Fibroblast of mammary gland (primary cell): ENCODE measurements at regions not wholly inside any gene's neighbourhood (a gene's known extent, or its start where the extent isn't known, plus 50 kb on each side); places are given as distances from the start of the nearest gene placed in this dataset.
A peak's percentile ranks its signal among the peaks of the same experiment; 100 is the strongest.

Source experiments
- DNase-seq: peaks from one replicate; pipeline ENCODE4 v3.0.0-alpha.2; 2010; ENCODE audit warnings: low read depth
- H3K4me3 ChIP-seq: 2 replicates; pipeline ENCODE4 v1.5.1; 2011; ENCODE audit warnings: low read depth, mild to moderate bottlenecking, low read length, moderate library complexity; ENCODE audit not compliant: control insufficient read depth
- TF ChIP-seq, protein P1 (sequence below): conservative IDR thresholded peaks from 2 replicates; pipeline ENCODE4 v1.5.1; 2011; ENCODE audit warnings: low read depth, low read length, inconsistent platforms; ENCODE audit not compliant: control insufficient read depth, insufficient read depth

DNA sequence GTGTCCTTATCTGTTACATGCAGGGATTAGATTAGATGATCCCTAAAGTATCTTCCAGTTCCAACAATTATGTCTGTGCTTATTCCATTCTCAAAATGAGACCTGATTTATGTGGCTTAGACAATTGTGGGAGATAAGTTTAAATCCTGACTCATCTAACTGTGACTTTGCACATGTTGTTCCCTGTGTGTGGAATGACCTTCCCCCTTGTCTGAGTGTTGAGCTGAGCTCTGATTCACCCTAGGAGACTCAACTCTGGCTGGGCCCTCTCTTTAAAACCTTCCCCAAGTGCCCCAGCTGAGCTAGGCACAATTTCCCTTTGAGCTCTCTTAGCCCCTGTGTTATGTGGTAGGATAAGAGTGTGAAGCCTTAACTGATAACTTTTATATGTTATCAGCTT, 118.9 kb upstream of the ELL2 start:
- TF ChIP-seq, protein P1, sequence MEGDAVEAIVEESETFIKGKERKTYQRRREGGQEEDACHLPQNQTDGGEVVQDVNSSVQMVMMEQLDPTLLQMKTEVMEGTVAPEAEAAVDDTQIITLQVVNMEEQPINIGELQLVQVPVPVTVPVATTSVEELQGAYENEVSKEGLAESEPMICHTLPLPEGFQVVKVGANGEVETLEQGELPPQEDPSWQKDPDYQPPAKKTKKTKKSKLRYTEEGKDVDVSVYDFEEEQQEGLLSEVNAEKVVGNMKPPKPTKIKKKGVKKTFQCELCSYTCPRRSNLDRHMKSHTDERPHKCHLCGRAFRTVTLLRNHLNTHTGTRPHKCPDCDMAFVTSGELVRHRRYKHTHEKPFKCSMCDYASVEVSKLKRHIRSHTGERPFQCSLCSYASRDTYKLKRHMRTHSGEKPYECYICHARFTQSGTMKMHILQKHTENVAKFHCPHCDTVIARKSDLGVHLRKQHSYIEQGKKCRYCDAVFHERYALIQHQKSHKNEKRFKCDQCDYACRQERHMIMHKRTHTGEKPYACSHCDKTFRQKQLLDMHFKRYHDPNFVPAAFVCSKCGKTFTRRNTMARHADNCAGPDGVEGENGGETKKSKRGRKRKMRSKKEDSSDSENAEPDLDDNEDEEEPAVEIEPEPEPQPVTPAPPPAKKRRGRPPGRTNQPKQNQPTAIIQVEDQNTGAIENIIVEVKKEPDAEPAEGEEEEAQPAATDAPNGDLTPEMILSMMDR = no peak
- no peak overlapping the region for H3K4me3 ChIP-seq
- DNase-seq = peak; percentile 94

DNA sequence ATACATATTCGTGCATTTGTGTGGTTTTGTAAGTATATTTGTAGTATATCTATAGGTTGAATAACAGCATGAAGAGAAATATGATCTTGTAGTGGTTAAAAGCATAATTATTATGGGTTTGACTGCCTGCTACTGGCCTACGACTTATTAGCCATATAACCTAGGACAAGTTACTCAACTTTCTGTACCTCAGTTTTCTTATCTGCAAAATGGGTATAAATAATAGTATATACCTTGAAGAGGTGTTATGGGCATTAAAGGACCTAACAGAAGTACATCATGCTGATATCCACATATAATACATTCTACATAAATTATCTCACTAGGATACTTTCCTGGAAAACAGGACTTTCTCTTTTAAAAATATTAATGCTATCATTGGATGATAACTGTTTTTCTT, 118.3 kb upstream of the ELL2 start:
- no peak overlapping the region for H3K4me3 ChIP-seq
- TF ChIP-seq, protein P1 = no peak
- no peak for DNase-seq

DNA sequence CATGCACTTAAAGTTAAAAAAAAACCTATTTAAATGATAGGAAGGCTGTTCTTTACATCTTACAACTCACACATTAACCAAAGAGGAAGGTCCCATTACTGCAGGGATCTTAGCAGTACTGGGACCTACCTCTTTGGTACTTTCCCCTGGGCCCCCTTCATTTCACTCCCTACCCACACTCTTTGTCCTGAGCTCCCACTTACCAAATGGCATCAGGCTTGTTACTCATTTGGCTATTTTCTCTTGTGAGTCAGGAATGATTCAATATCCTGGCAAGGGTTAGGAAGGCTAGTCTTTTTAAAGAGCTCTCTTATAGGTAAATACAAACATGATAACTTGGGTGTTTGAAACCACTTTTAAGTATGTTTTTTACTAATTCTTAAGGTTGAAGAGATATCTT, 117.4 kb upstream of the ELL2 start:
- DNase-seq = peak; percentile 97
- H3K4me3 ChIP-seq = no peak overlapping the region
- TF ChIP-seq, protein P1 = no peak

DNA sequence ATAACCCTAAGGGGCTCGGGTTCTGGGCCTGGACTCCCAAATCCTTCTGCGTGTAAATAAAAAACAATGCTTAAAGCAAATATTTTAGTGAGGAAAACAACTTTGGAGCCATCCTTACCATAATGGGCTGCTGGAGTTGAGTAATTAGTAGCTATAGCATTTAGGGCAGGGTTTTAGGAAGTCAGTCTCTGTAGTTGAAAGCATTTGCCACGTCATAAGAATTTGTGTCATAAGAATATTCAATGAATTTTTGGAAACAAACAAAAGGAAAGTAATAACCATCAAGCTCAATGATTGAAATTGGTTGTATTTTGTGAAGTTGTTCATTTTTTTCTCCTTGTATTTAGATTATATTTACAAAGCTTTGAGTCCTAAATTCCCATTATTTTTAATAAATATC, 114.8 kb upstream of the ELL2 start:
- TF ChIP-seq, protein P1 = no peak
- no peak overlapping the region for H3K4me3 ChIP-seq
- DNase-seq = no peak

DNA sequence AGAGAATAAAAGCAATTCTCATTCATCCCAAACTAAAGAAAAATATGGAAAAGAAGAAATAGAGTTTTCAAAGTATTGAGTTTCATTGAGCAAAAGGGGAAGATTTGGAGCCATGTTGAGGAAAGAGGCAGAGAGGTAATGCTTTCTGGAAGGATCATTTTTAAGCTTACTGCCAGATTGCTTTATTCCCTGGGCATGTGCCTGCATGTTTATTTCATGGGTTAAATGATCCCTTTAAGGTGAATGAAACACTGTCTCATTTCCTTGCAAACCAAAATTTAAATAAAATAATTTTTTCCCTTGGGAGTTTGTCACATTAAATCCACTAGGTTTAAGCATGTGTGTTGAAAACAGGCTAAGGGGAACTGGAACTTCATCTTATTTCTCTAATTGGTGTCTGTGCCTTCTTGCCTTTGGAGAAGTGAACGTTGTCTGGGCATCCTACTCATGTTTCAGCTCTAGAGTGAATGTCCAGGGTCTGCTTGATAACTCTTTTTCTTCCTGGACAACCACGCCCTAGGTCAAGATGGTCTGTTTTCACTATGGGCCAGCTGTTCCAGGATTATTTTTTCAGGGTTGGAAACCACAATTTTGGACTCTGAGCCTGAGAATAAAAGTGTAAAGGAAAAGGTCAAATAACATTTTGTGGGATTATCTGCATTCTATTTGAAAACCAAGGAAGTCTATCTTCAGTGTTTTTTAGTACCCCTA, 114.1 kb upstream of the ELL2 start:
- TF ChIP-seq, protein P1 = no peak
- no peak overlapping the region for H3K4me3 ChIP-seq
- no peak for DNase-seq

DNA sequence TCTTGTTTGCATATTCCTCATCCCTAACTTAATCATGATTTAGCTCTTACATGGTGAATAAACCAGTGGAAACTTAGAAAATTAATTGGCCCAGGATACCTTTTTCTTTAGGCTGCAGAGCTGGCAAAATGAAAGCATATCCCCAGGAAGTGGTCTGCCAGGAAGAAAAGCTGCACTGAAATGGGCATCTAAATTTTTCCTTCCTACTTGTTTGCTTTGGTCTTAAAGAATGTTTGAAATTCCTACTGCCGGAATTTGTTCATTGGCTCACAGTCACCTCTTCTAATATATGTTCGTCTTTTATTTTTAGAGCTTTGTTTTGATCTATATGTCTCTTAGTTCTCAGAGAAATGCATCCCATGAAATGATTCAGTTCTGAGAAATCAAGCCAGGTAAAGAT, 113.2 kb upstream of the ELL2 start:
- TF ChIP-seq, protein P1 = no peak
- no peak for DNase-seq
- H3K4me3 ChIP-seq = no peak overlapping the region

DNA sequence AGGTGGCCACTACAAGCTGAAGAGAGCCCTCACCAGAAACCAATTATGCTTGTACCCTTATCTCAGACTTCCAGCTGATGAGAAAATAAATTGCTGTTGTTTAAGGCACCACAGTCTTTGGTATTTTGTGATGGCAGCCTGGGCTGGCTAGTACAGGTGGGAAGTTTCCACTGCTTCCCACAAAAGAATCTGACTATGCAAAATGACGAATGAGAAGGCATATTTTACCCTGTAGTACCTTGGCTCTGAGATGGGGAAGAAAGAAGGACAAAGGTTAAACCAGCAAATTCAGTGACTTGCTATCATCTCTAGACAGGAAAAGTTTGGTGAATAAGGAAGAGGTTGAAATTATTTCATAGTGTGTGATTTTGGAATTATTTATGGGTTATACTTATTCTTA, 112.8 kb upstream of the ELL2 start:
- TF ChIP-seq, protein P1 = no peak
- DNase-seq = no peak

More for the DNA sequence above, 112.8 kb upstream of the ELL2 start:
- H3K4me3 ChIP-seq = no peak overlapping the region
